HepG2 (cell line): ENCODE measurements at regions not wholly inside any gene's neighbourhood (a gene's known extent, or its start where the extent isn't known, plus 50 kb on each side); places are given as distances from the start of the nearest gene placed in this dataset.

Source experiments
- ATAC-seq: fragments of 200-7000 bp; cut with Tn5 transposase; 3 replicates; pipeline ENCODE4 v1.9.1; 2020; ENCODE audit warnings: mild to moderate bottlenecking, moderate library complexity
- BruUV-seq: library from RNA; stranded (reverse); fragments of 400-500 nt; replicated peaks from 2 replicates; lab custom pipeline; 2021; lab: Mats Ljungman, UMichigan
- CTCF ChIA-PET: fragments of 300-600 bp; formaldehyde crosslinking; extraction: SDS; loops from one replicate; lab custom pipeline; 2021; ENCODE audit warnings: low total read pairs, inconsistent platforms, low intra/inter-chr PET ratio; lab: Yijun Ruan, JAX
- POLR2A ChIA-PET: fragments of 350-600 bp; sonication (Branson Sonifier 250); formaldehyde crosslinking; loops from one replicate; lab custom pipeline; 2020; ENCODE audit warnings: antibody characterized with exemption, inconsistent platforms; lab: Yijun Ruan, JAX
- DNase-seq: peaks from one replicate; pipeline ENCODE4 v3.0.0-alpha.2; 2015; ENCODE audit warnings: low spot score
- FAIRE-seq: peaks from 3 replicates; lab custom pipeline; 2011; peaks lifted over from hg19 to GRCh38; lab: Jason Lieb, UNC
- H2AFZ ChIP-seq: one replicate; pipeline ENCODE4 v1.6.1; 2011; ENCODE audit warnings: low read length, inconsistent platforms
- H3K27ac ChIP-seq: fragments of 300-600 bp; 3 replicates; pipeline ENCODE4 v1.8.0; 2011; ENCODE audit warnings: mixed run types, mild to moderate bottlenecking, mixed read lengths, low read length, inconsistent platforms; ENCODE audit not compliant: insufficient read depth; ENCODE audit errors: extremely low read length
- H3K27me3 ChIP-seq, 2 experiments: fragments of 200-600 bp in 1 of 2; 2 replicates in 1 of 2; 3 replicates in 1 of 2; pipeline versions ENCODE4 v1.6.0 to v1.8.0; 2011; ENCODE audit warnings: low read length in 2 of 2, mild to moderate bottlenecking in 2 of 2, moderate library complexity in 2 of 2, inconsistent platforms in 1 of 2; ENCODE audit not compliant: insufficient read depth in 2 of 2, control insufficient read depth in 1 of 2
- H3K36me3 ChIP-seq, 2 experiments: fragments of 200-600 bp in 1 of 2; replicated peaks in 1 of 2; 2 replicates in 1 of 2; 3 replicates in 1 of 2; pipeline versions ENCODE4 v1.5.1 to v1.8.0; 2011; ENCODE audit warnings: low read length in 2 of 2, inconsistent platforms in 1 of 2; ENCODE audit not compliant: insufficient read depth in 2 of 2, control insufficient read depth in 1 of 2
- H3K4me1 ChIP-seq: 2 replicates; pipeline ENCODE4 v1.5.1; 2012; ENCODE audit warnings: low read length, inconsistent platforms; ENCODE audit not compliant: insufficient read depth
- H3K4me2 ChIP-seq: 2 replicates; pipeline ENCODE4 v1.6.0; 2011; ENCODE audit warnings: low read depth, low read length, inconsistent platforms
- H3K4me3 ChIP-seq, 3 experiments: fragments of 200-600 bp in 1 of 3; sonication (generic), shearing (Covaris generic) in 1 of 3; replicated peaks in 1 of 3; 2 replicates each; pipeline ENCODE4 v1.5.1; 2011 to 2016; ENCODE audit warnings: low read length in 3 of 3, inconsistent platforms in 2 of 3, low read depth in 2 of 3, mild to moderate bottlenecking in 2 of 3, control low read depth in 1 of 3, mixed read lengths in 1 of 3; ENCODE audit not compliant: insufficient read depth in 1 of 3
- H3K79me2 ChIP-seq: one replicate; pipeline ENCODE4 v1.6.1; 2011; ENCODE audit warnings: low read length, inconsistent platforms; ENCODE audit not compliant: insufficient read depth
- H3K9ac ChIP-seq: 2 replicates; pipeline ENCODE4 v1.6.0; 2011; ENCODE audit warnings: mild to moderate bottlenecking, low read depth, low read length, inconsistent platforms; ENCODE audit not compliant: insufficient read depth
- H3K9me3 ChIP-seq: 2 replicates; pipeline ENCODE4 v1.5.1; 2012; ENCODE audit warnings: mild to moderate bottlenecking, low read length
- H4K20me1 ChIP-seq: 2 replicates; pipeline ENCODE4 v1.6.0; 2011; ENCODE audit warnings: inconsistent platforms, mild to moderate bottlenecking, low read length, moderate library complexity; ENCODE audit not compliant: insufficient read depth
- FOXO1 ChIP-seq: sonication (generic); formaldehyde crosslinking; IDR thresholded peaks from 2 replicates; pipeline ENCODE4 v1.4.0; 2020; ENCODE audit warnings: missing genetic modification reagents
- HNF4G ChIP-seq, 2 experiments: sonication (generic) in 1 of 2; formaldehyde crosslinking in 1 of 2; IDR thresholded peaks; 2 replicates each; pipeline versions ENCODE4 v1.4.0 to v1.6.1; 2011 to 2020; ENCODE audit warnings: borderline replicate concordance in 2 of 2, low read depth in 2 of 2, mild to moderate bottlenecking in 2 of 2, low read length in 1 of 2, missing genetic modification reagents in 1 of 2, moderate library complexity in 1 of 2
- IRF2 ChIP-seq: IDR thresholded peaks from 2 replicates; pipeline ENCODE4 v1.6.1; 2018; ENCODE audit warnings: missing genetic modification reagents, missing compliant biosample characterization
- KDM5B ChIP-seq: sonication (generic); formaldehyde crosslinking; IDR thresholded peaks from 2 replicates; pipeline ENCODE4 v1.4.0; 2020; ENCODE audit warnings: missing genetic modification reagents, mild to moderate bottlenecking, borderline replicate concordance
- NFIB ChIP-seq: sonication (generic); formaldehyde crosslinking; IDR thresholded peaks from 2 replicates; pipeline ENCODE4 v1.9.0; 2021; ENCODE audit warnings: missing genetic modification reagents, mild to moderate bottlenecking, borderline replicate concordance
- NFRKB ChIP-seq: fragments of 450-650 bp; IDR thresholded peaks from 2 replicates; pipeline ENCODE4 v1.6.1; 2017
- RFXAP ChIP-seq: sonication (generic); formaldehyde crosslinking; IDR thresholded peaks from 2 replicates; pipeline ENCODE4 v1.4.0; 2020; ENCODE audit warnings: missing genetic modification reagents, borderline replicate concordance
- SRSF4 ChIP-seq: fragments of 200-400 bp; formaldehyde crosslinking; IDR thresholded peaks from one replicate; pipeline ENCODE4 v1.6.1; 2018; ENCODE audit warnings: mild to moderate bottlenecking, low read depth, low read length, moderate library complexity; ENCODE audit not compliant: poor library complexity, severe bottlenecking
- ZC3H4 ChIP-seq: sonication (generic); formaldehyde crosslinking; IDR thresholded peaks from 2 replicates; pipeline ENCODE4 v1.4.0; 2020; ENCODE audit warnings: missing genetic modification reagents, borderline replicate concordance
- ZNF136 ChIP-seq: sonication (generic); formaldehyde crosslinking; IDR thresholded peaks from 2 replicates; pipeline ENCODE4 v1.8.1; 2022; ENCODE audit warnings: low read depth, mild to moderate bottlenecking, moderate library complexity, missing genetic modification reagents
- ZNF160 ChIP-seq: sonication (generic); formaldehyde crosslinking; IDR thresholded peaks from 2 replicates; pipeline ENCODE4 v1.8.0; 2022; ENCODE audit warnings: mild to moderate bottlenecking, inconsistent platforms, missing genetic modification reagents
- ZNF180 ChIP-seq: sonication (generic); formaldehyde crosslinking; IDR thresholded peaks from 2 replicates; pipeline ENCODE4 v1.4.0; 2020; ENCODE audit warnings: low read depth, missing genetic modification reagents, borderline replicate concordance
- ZNF3 ChIP-seq: IDR thresholded peaks from 2 replicates; pipeline ENCODE4 v1.7.0; 2017; ENCODE audit warnings: inconsistent platforms
- ZNF841 ChIP-seq: sonication (generic); formaldehyde crosslinking; IDR thresholded peaks from 2 replicates; pipeline ENCODE4 v1.8.1; 2023; ENCODE audit warnings: missing genetic modification reagents, borderline replicate concordance
- WGBS: methylation state at CpG from one replicate; pipeline ENCODE4 v1.1.6; 2017; ENCODE audit warnings: low lambda C conversion rate; 5-methylcytosine and 5-hydroxymethylcytosine counted together
- in situ Hi-C: cut with HindIII; loops from 2 replicates; pipeline ENCODE4 v1.10.0; 2017; ENCODE audit warnings: low pct_unique_long_range_greater_than_20kb; ENCODE audit not compliant: extremely low pct_ligation_motif_present
- intact Hi-C: fragments of 100-400 bp; cut with micrococcal nuclease; formaldehyde crosslinking; loops from one replicate; pipeline ENCODE4 v1.10.0; 2022; ENCODE audit not compliant: unreplicated experiment
- TF ChIP-seq, protein P1 (sequence below): sonication (generic); formaldehyde crosslinking; IDR thresholded peaks from 2 replicates; pipeline ENCODE4 v1.5.0; 2020; ENCODE audit warnings: mild to moderate bottlenecking, missing genetic modification reagents

DNA sequence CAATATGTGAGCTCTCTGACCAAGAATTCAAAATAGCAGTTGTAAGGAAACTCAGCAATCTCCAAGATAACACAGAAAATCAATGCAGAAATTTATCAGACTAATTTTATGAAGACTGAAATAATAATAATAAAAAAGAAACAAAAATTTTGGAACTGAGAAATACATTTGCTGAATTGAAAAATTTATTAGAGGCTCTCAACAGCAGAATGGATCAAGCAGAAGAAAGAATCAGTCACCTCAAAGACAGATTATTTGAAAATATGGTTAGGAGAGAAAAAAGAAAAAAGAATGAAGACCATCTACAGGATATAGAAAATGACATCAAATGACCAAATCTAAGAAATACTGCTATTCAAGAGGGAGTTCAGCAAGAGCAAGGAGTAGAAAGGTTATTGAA lies 75.6 kb downstream of the RFC3 start:
- Histone ChIP-seq H3K9me3 (peaks cover 6% of the 10 kb centered on the region), H3K27ac (no peak overlapping the region), H3K4me1 (no peaks in the 10 kb centered on the region), H3K27me3 (no peaks in the 10 kb centered on the region), H4K20me1 (no peaks in the 10 kb centered on the region), H3K36me3 (peaks cover 0 to 9% of the 10 kb centered on the region in 2 experiments; a peak in 3 of 5 replicates), H3K9ac (no peak overlapping the region), H3K4me2 (no peak overlapping the region), H3K79me2 (no peaks in the 10 kb centered on the region), H3K4me3 (no peak overlapping the region), H2AFZ (no peak overlapping the region)
- DNase-seq: no peak
- no TSS peak for BruUV-seq
- POLR2A ChIA-PET: no interaction called here
- intact Hi-C loops: no loop called here
- CTCF ChIA-PET: no interaction called here
- FAIRE-seq: no peak
- ATAC-seq: no peak
- in situ Hi-C loops: no loop called here
- TF ChIP-seq SRSF4: no peak
- TF ChIP-seq ZNF160 (CRISPR knock-in tag): 0 out of 2 replicates have a peak, but pooled peaks have one; percentile 52

DNA sequence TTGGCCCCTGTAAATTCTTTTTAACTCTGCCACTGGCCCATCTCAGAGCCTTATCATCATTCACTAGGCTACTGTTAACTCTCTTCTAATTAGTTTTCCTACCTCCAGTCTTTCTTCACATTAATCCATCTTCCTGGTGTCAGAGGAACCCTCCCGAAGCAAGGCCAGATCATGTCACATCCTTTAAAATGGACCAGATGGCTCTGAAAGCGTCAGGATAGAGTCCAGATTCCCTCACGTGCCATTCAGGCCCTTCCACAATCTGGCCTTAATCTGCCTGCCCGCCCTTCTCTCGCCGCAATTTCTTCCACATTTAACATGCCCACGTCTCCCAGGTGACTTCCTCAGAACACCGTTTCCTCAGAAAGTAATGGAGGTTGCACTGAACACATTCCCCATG lies 86.5 kb downstream of the RFC3 start:
- Histone ChIP-seq H4K20me1 (no peaks in the 10 kb centered on the region), H2AFZ (no peak overlapping the region), H3K27ac (no peak overlapping the region), H3K4me2 (no peak overlapping the region), H3K9me3 (peaks cover 4% of the 10 kb centered on the region; the same call in 1 of the 2 replicates), H3K79me2 (no peaks in the 10 kb centered on the region), H3K36me3 (no peaks in the 10 kb centered on the region; a peak in 1 of 5 replicates), H3K4me3 (no peak overlapping the region), H3K9ac (no peak overlapping the region), H3K4me1 (no peaks in the 10 kb centered on the region), H3K27me3 (no peaks in the 10 kb centered on the region)
- no peak for TF ChIP-seq HNF4G (IDR thresholded peaks at IDR 0.05; ENCODE audit: borderline replicate concordance, low read depth, low read length)
- no peak for TF ChIP-seq HNF4G (CRISPR knock-in tag; IDR thresholded peaks at IDR 0.05; ENCODE audit: borderline replicate concordance, low read depth)
- TF ChIP-seq RFXAP: no peak
- no peak for TF ChIP-seq FOXO1 (CRISPR knock-in tag)
- TF ChIP-seq NFRKB: no peak
- TF ChIP-seq ZNF841 (CRISPR knock-in tag): no peak
- TF ChIP-seq, protein P1, sequence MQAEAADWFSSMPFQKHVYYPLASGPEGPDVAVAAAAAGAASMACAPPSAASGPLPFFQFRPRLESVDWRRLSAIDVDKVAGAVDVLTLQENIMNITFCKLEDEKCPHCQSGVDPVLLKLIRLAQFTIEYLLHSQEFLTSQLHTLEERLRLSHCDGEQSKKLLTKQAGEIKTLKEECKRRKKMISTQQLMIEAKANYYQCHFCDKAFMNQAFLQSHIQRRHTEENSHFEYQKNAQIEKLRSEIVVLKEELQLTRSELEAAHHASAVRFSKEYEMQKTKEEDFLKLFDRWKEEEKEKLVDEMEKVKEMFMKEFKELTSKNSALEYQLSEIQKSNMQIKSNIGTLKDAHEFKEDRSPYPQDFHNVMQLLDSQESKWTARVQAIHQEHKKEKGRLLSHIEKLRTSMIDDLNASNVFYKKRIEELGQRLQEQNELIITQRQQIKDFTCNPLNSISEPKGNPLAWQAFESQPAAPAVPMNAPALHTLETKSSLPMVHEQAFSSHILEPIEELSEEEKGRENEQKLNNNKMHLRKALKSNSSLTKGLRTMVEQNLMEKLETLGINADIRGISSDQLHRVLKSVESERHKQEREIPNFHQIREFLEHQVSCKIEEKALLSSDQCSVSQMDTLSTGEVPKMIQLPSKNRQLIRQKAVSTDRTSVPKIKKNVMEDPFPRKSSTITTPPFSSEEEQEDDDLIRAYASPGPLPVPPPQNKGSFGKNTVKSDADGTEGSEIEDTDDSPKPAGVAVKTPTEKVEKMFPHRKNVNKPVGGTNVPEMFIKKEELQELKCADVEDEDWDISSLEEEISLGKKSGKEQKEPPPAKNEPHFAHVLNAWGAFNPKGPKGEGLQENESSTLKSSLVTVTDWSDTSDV (CRISPR knock-in tag): no peak
- no peak for TF ChIP-seq ZNF180
- TF ChIP-seq ZNF136 (CRISPR knock-in tag): no peak
- TF ChIP-seq KDM5B (CRISPR knock-in tag): no peak
- no peak for TF ChIP-seq IRF2 (CRISPR knock-in tag)
- TF ChIP-seq NFIB (CRISPR knock-in tag): no peak
- TF ChIP-seq ZC3H4 (CRISPR knock-in tag): no peak
- TF ChIP-seq ZNF3: no peak
- intact Hi-C loops: no loop called here
- no TSS peak for BruUV-seq
- FAIRE-seq: no peak
- POLR2A ChIA-PET: no interaction called here
- in situ Hi-C loops: no loop called here
- CTCF ChIA-PET: no interaction called here
- DNase-seq: no peak
- ATAC-seq: no peak
- 97% methylated on average over 8 of the region's 8 CpGs for WGBS
